WTC11 (cell line): ENCODE measurements at regions not wholly inside any gene's neighbourhood (a gene's known extent, or its start where the extent isn't known, plus 50 kb on each side); places are given as distances from the start of the nearest gene placed in this dataset.

Experiments
- CTCF ChIP-seq: fragments of 200-600 bp; IDR thresholded peaks from 2 replicates; pipeline ENCODE4 v1.8.0; 2022; ENCODE audit warnings: antibody characterized with exemption
- NR2C2 ChIP-seq: sonication (generic); formaldehyde crosslinking; IDR thresholded peaks from 2 replicates; pipeline ENCODE4 v1.8.0; 2022; ENCODE audit warnings: mild to moderate bottlenecking, missing genetic modification reagents
- SP1 ChIP-seq: sonication (generic); formaldehyde crosslinking; conservative IDR thresholded peaks from 2 replicates; pipeline ENCODE4 v1.8.1; 2022; ENCODE audit warnings: missing genetic modification reagents

GRCh38 chr10:9009505-9009904 is 955.0 kb downstream of the GATA3 start:
- TF ChIP-seq SP1 (CRISPR knock-in tag) (no peak), NR2C2 (CRISPR knock-in tag) (no peak), CTCF (no peak)
